ENCODE measurements at regions not wholly inside any gene's neighbourhood (a gene's known extent, or its start where the extent isn't known, plus 50 kb on each side); places are given as distances from the start of the nearest gene placed in this dataset.
"Not testable (repeated sequence)": the region's sequence is repeated elsewhere in the genome, so short reads cannot be mapped to it uniquely, and the experiment has no call there.

DNA sequence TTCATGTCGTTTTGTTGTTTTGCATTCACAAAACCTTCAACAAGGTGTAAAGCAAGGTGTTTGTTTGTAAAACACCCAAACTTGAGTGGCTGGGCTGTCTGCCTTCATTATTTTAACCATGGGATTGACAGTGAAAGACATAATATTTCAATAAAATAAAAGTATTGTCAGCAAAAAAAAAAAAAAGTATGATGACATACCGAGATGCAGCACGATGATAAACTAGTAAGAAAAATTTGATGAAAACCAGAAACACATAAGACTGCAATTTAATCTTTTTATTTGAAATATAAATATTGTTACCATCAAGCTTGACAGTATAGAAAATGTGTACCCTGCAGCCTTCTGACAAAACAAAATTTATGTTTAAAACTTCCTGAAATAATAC is 419.3 kb upstream of the DYNLRB2 start:
- no peak for DNase-seq (ENCODE audit: low read depth)

DNA sequence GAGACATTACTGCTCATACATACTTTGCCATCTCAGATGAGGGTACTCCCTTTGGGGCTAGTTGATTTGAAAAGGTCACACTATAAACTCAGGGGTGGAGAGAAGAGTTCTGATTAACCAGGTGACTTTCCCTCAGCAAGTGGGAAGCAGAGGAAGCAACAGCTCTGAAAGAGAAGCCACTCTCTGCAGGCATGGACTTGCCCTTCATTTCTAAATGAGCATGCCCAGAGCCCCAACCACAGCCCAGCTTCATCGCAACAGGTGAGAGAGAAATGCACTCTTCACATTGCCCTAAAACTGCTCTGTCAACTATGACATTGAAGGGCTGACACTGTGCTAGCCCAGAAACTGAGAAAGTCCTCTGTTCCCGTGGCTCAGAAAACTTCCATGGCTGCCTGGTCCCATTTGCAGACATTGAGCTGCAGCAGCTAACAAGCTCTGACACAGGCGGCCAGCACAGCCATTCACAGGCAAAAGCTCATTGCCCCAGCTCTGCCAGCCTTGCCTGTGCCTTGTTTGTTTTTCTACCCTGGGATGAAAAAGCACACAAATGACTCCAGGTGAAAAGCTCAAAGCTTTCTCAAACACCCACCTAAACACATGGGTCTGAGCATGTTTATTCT is 419.8 kb upstream of the DYNLRB2 start:
- DNase-seq (ENCODE audit: low read depth) = no peak

DNA sequence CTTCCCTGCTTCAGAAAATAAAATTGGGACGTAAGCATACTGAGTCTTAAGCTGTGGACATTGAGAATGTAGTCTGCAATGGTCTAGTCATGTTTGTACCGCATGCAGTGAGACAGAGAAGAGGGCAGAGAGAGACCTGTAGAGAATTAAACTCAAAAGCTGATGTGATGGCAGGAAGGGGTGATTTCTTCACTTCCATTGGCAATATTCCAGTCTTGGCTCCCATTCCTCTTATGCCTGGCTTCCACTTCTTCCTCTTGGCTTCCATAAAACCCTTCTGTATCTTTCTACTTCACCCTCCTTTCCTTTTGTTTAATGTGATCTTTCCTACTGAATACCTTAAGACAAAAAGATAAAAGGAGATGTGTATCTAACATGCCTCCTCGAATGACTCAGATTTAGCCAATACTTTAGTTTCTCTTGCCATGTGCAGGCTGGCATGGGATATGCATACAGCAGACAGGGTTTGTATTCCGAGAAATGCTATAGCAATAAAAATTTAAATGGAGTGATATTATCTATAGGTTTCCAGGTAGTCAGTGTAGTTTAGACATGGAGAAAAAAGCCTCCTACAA is 423.1 kb upstream of the DYNLRB2 start:
- no peak for DNase-seq (ENCODE audit: low read depth)

DNA sequence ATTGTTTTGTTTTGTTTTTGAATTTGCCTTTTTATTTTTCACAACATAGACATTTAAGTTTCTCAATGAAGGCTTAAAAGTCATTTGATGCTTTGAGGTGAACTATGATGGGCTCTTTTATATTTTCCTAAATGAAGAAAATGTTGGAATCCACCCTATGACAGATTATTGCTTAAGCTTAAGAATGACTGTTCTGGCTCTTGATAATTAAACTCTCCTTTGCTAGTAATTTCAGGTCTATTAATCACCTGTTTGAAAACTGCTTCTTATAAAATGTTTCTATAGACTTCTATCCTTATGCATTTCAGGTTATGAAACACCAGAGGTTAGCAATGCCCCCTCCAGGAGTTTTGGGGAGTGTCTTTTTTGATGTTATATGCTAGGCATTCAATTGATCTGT is 424.1 kb upstream of the DYNLRB2 start:
- no peak for DNase-seq (ENCODE audit: low read depth)

DNA sequence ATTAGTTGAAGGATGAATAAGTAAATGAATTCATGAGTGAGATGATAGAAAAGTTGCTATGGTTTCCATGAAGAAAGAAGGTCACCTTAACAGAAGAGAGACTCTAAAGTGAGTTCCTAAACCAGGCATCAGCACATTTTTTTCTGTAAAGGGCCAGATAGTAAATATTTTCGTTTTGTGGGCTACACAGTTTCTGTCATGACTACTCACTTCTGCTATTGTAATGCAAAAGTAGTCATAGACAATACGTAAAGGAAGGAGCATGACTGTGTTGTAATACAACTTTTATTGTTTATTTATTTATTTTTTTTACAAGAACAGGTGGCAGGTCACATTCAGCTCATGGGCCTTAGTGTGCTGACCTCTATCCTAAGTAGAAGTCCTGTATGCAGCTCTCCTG is 426.1 kb upstream of the DYNLRB2 start:
- no peak for DNase-seq (ENCODE audit: low read depth)

DNA sequence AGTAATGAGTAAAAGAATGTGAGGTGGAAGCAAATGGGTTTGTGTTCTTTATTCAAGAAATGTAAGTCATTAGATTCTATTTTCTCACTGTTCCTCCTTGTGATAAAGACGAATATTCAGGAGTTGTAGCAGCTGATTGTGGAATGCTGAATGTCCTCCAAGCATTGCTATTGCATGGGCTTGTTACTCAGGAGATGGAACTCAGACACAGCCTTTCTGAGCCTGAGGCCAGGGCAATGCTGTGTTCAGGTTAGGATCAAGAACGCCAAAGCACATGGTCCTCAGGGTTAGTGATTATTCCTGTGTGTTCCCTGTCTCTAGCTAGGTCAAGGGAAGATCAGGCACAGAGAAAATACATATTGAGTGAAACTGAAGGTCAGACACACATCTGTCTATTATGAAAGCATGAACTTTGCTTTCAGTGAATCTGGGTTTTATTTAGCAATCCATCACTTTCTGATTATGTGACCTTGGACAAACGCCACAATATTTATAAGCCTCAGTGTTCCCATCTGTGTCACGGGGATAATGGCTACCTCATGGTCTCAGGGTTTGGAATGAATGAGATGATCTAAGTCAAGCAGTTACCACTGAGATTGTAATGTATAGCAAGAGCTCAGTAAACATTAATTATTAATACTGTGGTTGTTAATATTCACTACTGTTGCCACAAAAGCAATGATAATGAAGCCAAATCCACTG is 426.8 kb upstream of the DYNLRB2 start:
- DNase-seq (ENCODE audit: low read depth) = no peak

DNA sequence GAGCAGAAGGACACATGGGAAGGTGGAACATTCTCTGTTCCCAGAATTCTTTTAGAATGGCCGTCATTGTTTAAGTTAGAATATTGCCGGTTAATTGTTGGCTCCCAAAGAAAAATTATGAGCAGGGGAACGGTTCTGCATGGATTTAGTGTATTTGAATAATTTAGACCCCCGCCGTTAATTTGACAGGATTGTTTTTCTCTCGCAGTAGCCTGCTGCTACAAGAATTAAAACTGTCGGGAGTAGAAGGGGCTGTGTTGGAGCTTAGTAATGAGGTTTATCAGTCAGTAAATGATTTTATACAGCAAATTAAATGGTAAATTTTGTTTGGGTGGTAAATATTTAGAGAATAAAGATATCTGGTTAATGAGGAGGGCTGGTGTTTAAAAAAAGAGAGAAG is 431.2 kb upstream of the DYNLRB2 start:
- no peak for DNase-seq (ENCODE audit: low read depth)

DNA sequence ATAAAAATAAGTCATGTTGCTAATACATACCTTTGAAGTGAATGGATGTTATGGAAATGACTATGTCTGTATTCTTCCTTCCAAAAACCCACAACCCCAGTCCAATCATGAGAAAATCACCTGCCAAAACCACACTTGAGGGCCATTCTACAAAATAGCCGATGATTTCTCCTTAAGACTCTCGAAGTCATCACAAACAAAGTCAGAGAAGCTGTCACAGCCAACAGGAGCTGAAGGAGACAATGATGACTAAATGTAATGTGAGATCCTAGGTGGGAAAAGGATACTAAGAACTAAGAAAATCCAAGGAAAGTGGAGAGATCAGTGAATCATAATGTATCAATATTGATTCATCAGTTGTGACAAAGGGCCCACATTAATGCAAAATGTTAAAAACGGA is 432.9 kb upstream of the DYNLRB2 start:
- no peak for DNase-seq (ENCODE audit: low read depth)

DNA sequence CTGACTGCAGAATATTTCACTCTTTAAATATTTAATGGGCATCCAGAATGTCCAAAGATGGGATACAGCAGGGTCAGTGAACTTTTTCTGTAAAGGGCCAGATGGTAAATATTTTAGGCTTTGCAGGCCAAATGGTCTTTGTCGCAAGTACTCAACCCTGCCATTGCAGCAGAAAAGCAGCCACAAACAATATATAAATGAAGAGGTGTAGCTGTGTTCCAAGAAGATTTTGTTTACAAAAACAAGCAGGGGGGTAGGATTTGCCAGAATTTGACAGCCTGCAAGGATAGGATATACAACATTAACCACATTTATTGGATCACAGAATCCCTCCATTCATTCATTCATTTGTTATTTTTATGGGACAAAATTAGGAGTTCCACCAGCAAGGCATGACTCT is 435.0 kb upstream of the DYNLRB2 start:
- DNase-seq (ENCODE audit: low read depth) = no peak

DNA sequence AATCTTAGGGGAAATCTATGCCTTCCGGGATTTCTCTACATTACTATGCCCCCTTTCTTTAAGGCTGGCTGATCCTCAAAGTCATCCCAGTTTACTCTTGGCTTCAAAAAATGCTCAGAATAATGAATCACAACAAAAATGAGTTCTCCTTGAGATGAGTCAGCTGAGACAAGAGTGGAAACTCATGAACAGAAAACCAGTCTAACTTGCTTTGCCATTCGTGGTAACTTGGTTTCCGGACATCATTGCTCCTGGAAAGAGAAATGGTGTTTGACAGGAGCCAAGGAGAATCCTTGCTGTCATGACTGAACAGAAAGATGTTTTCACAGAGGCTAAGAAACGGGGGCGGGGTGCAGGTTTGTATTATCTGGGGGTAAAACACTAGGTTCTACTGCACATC is 435.6 kb upstream of the DYNLRB2 start:
- no peak for DNase-seq (ENCODE audit: low read depth)

DNA sequence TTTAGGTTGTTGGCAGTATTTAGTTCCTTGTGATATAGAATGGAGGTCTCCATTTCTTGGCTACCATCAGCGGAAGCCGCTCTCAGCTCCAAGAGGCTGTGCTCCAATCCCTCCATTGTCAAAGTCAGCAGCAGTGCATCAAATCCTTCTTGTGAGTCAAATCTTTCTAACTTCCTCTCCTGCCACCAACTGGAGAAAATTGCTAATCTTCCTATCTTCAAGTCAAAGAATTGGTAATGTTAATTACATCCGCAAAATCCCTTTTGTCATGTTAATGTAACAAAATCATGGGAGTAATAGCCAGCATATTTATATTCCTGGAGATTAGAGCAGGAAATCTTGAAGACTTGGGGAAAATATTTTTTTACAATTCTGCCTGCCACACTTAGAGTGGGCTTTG is 436.4 kb upstream of the DYNLRB2 start:
- DNase-seq (ENCODE audit: low read depth) = no peak

DNA sequence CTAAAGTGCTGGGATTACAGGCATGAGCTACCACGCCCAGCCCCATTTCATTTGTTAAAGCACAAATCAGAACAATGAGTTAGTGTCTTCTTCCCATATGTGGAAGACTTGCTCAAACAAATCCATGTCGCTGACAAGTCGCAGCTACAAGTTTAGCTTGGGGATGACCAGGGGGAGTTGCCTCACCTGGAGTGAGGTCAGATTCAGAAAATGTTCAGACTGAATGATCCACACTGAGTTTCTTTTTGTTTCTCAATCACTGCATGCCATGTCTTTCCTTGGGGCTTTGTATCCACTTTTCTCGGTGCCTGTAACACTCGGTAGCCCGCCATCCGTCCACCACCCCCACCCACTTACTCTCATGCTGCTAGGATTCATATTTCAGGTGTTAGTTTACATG is 437.3 kb upstream of the DYNLRB2 start:
- DNase-seq (ENCODE audit: low read depth) = no peak

DNA sequence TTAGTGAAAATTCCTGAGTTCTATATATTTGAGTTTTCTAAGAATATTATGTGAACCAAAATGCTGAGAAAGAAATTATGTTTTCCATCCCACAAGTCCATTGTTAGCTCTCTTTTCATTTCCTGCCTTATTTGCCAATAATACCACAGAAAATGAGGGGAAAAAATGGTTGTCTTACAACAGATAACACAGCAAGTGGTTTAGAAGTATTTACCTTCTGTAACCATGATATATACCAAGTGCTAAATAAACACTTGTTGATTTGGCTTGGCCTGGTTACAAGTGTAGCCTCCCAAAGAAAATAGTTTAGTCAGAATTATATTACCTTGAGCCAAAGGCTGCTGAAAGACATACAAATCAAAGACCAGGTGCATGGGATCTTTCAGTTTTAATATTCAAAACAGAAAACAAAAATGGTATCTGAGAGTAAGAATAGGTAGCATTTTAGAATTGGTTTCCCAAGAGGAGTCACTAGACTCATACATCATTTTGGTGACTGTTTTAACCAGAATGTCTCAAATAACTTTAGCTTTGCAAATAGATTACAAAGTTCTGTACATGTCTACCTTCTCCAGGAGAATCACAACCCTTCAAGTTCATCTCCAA is 439.8 kb upstream of the DYNLRB2 start:
- DNase-seq (ENCODE audit: low read depth) = no peak

DNA sequence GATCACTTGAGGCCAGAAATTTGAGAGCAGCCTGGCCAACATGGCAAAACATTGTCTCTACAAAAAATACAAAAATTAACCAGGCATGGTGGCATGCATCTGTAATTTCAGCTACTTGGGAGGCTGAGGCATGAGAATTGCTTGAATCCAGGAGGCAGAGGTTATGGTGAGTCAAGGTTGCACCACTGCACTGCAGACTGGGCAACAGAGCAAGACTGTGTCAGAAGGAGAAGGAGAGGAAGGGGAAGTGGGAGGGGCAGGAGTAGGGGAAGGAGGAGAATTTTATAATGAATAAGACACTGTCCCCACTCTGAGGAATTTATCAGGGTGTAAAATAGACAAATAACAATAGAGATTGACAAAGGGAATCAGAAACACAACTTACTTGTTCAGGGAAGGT is 440.6 kb upstream of the DYNLRB2 start:
- DNase-seq (ENCODE audit: low read depth) = no peak

DNA sequence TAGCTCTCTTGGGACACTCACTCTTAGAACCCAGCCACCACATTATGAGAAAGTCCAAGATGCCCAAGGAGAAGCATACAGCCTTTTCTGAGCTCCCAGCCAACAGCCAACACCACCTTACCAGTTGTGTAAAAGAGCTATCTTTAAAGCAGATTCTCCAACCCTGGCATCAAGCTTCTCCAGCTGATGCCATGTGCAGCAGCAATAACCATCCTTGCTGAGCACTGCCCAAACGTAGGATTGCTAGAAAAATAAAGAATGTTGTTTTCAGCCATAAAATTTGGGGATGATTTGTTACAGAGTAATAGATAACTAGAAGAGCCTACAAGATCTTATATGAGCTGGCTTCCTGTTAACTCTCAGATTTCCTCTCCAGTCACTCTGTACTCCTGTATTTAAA is 443.7 kb upstream of the DYNLRB2 start:
- no peak for DNase-seq (ENCODE audit: low read depth)

DNA sequence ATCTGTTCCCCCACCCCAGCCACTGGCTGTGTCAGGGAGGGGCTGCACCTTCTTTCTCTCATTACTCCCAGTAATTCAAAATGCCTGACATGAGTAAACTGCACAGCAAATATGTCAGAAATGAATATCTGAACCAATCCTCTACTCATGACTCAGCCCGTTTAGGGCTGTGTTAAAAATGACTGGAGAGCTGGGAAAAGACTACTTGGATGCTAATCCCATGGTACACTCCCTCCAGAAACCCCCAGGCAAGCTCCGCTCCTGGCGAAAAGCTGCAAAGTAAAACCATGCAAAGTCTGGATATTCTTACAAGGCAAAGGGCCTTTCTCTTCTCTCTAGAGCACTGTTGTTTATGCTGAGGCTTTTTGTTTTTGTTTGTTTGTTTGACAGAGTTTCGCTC is 448.1 kb upstream of the DYNLRB2 start:
- DNase-seq (ENCODE audit: low read depth) = no peak

DNA sequence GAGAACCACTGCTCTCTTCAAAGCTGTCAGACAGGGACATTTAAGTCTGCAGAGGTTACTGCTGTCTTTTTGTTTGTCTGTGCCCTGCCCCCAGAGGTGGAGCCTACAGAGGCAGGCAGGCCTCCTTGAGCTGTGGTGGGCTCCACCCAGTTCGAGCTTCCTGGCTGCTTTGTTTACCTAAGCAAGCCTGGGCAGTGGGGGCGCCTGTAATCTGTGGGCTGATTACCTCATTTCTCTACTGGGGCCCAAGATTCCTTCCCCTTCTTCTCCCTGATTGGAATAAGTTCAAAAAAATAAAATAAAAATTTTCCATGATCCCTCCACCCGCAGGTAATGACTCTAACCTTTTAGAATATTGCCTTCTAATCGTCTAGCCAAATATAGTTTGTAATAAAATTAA is 449.3 kb upstream of the DYNLRB2 start:
- not testable (repeated sequence) for DNase-seq (ENCODE audit: low read depth)

DNA sequence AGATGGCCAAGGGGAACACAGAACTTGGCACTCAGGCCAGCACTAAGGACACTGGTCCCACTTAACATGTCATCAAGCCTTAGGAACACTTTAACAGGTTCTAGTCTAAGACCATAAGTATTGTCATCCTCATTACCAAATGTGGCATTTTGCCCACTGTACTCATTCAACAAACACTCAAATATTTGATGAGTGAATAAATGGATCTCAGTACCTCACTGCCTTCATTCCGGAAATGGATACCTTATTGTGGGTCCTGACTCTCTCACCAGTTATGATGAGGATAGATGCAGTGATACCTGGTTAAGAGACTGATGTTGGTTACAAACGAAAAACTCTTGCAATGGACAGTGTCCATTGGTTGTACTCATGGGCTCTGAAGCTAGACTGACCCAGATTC is 455.2 kb upstream of the DYNLRB2 start:
- DNase-seq (ENCODE audit: low read depth) = no peak

DNA sequence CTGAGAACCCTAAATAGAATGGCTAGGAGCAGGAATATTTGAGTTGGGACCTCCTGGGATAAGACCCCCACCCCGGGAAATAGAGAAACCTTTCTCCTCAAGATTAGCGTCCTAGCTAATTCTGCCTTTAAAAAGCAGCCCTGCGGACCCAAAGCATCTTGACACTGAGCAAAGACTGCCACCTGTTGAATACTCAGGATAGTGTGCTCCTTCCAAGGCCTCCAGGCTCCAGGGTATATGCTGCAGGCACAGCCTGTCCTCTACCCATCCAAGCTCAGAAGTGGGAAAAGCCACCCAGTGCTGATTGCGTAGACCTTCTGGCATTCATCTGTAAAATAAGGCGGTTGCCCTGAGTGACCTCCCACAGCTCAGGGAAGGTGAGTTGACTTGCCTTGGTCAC is 456.2 kb upstream of the DYNLRB2 start:
- DNase-seq (ENCODE audit: low read depth) = no peak

DNA sequence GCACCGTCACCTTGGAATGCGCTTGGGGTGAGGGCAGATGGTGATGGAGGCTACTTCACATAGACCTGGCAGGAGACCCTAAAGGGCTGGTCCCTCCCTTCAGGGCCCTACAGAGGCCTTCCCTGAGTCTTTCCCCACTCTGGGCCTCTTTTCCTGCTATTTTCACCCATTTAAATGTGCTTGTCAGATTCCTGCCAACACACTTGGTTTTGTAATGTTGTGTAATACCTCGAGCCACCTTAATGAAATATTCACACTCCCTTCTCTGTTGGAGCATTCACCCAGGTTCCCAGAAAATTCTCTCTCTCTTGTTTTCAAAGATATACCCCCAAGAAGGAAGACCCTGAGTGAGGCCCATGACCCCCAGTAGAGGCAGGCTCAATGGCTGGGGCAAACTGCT is 456.6 kb upstream of the DYNLRB2 start:
- no peak for DNase-seq (ENCODE audit: low read depth)

DNA sequence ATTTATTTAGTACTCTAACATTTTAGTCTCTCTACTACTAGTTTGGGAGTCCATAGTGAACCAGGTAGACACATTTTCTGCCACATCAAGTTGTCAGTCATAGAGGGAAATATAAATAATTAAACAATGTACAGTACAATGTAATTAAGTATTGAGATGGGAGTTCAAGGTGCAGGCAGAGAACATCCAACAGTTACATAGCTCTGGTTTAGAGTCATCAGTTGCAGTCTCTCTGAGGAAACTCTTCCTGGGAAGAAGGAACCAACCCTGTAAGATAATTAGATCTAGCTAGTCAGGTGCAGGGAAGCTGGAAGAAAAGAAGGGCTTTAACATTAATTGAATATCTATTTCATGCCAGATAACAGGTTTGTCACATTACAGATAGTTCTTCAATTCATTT is 457.9 kb upstream of the DYNLRB2 start:
- no peak for DNase-seq (ENCODE audit: low read depth)

DNA sequence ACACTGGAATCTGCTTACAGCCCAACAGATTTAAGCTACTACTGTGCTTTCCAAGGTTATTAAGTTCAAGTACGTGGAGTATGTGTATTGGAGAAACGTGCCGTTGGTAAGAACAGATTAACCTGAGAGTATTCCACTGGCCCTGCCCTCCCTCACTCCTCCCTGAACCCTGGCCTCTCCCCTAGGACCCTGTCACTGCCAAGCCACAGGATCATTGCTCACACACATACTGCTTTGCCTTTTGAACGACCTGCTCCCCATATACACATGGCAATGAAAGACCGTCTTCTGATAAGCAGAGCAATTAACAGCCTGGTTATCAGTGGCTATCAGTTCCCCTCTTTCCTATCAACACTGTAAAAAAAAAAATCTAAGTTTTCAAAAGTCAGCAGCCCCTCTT is 458.9 kb upstream of the DYNLRB2 start:
- no peak for DNase-seq (ENCODE audit: low read depth)

DNA sequence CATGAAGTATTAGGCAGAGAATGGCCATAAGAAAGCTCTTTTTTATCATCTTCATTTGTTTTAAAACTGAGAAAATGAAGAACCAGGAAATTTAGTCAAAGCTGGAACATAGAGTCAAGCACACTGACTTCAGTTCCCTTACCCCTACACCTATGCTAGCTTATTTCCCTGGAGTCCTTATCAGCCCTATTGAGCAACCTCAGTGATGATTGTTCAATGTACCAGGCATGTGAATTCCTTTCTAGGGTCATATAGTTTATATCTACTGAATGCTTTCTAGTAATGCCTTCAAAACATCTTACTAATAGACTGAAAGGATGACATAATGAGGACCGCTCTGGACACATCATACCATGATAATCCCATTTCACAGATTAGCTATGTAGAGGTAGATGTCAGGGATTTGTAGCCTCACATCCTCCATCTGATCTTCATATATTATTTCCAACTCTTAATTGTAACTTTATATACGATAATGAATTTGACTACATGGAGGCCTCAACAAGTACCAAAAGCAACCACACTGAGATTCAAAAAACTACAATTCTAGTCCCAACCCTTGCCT is 460.4 kb upstream of the DYNLRB2 start:
- DNase-seq (ENCODE audit: low read depth) = no peak

Measured in stimulated activated CD8-positive, alpha-beta memory T cell treated with anti-CD3 and anti-CD28 coated beads, Interleukin-12 subunit alpha, Interleukin-12 subunit beta, amount 100 ng/mL, for 4 hours (primary cell).